A549 (cell line): ENCODE measurements at regions not wholly inside any gene's neighbourhood (a gene's known extent, or its start where the extent isn't known, plus 50 kb on each side); places are given as distances from the start of the nearest gene placed in this dataset.

ENCODE experiments used
- CHD2 ChIP-seq: fragments of 150-350 bp; IDR thresholded peaks from 2 replicates; pipeline ENCODE4 v1.6.1; 2014; ENCODE audit warnings: low read length; ENCODE audit not compliant: partially characterized antibody
- POLR2A ChIP-seq: IDR thresholded peaks from 2 replicates; pipeline ENCODE4 v1.6.1; 2012; ENCODE audit warnings: mild to moderate bottlenecking, low read length
- RCOR1 ChIP-seq: fragments of 150-350 bp; IDR thresholded peaks from 2 replicates; pipeline ENCODE4 v1.6.1; 2014; ENCODE audit warnings: antibody characterized with exemption, low read length, low read depth
- SREBF2 ChIP-seq: fragments of 450-650 bp; IDR thresholded peaks from 2 replicates; pipeline ENCODE4 v1.6.1; 2014; ENCODE audit warnings: mild to moderate bottlenecking, moderate library complexity
- TP53 ChIP-seq: fragments of 250-450 bp; sonication (Bioruptor Pico); IDR thresholded peaks from 2 replicates; pipeline ENCODE4 v1.5.0; 2021; ENCODE audit warnings: mild to moderate bottlenecking, moderate library complexity
- TF ChIP-seq, protein P1 (sequence below): fragments of >200 bp; sonication (Bioruptor Twin); formaldehyde crosslinking; IDR thresholded peaks from 3 replicates; pipeline ENCODE4 v1.5.1; 2016

DNA sequence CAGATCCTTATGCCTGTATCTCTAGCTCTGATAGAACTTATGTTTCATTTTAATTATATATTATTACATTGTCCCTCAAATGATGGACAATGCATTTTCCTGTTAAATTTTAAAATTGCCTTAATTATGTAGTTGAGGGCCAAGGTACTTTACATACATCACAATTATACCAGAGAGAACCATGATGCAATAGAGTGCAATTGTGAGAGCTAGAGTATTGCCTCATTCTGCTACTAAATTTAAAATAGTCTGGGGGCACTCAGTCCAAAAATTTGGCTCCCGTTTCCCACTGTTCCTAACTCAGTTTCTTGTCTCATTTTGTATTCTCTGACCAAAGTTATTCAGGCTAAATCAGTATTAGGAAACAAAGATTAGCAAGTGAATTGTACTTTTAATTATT, 378.5 kb upstream of the ZFP42 start:
- TF ChIP-seq RCOR1 (no peak), POLR2A (no peak), CHD2 (no peak), SREBF2 (no peak), TP53 (CRISPR knock-in tag) (no peak)
- TF ChIP-seq, protein P1, sequence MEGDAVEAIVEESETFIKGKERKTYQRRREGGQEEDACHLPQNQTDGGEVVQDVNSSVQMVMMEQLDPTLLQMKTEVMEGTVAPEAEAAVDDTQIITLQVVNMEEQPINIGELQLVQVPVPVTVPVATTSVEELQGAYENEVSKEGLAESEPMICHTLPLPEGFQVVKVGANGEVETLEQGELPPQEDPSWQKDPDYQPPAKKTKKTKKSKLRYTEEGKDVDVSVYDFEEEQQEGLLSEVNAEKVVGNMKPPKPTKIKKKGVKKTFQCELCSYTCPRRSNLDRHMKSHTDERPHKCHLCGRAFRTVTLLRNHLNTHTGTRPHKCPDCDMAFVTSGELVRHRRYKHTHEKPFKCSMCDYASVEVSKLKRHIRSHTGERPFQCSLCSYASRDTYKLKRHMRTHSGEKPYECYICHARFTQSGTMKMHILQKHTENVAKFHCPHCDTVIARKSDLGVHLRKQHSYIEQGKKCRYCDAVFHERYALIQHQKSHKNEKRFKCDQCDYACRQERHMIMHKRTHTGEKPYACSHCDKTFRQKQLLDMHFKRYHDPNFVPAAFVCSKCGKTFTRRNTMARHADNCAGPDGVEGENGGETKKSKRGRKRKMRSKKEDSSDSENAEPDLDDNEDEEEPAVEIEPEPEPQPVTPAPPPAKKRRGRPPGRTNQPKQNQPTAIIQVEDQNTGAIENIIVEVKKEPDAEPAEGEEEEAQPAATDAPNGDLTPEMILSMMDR = no peak
